Cardiac fibroblast (primary cell): ENCODE measurements at regions not wholly inside any gene's neighbourhood (a gene's known extent, or its start where the extent isn't known, plus 50 kb on each side); places are given as distances from the start of the nearest gene placed in this dataset.

ENCODE experiments used
- DNase-seq, 2 donors: peaks; one replicate each; pipeline versions ENCODE4 v3.0.0 to v3.0.0-alpha.2; 2010; ENCODE audit warnings: low read depth in 2 of 2
- H3K4me3 ChIP-seq, 2 donors: replicated peaks in 1 of 2; 1 replicate in 1 of 2; 2 replicates in 1 of 2; pipeline ENCODE4 v1.5.1; 2011; ENCODE audit warnings: low read depth in 2 of 2, low read length in 2 of 2, mild to moderate bottlenecking in 2 of 2, moderate library complexity in 1 of 2
- TF ChIP-seq, protein P1 (sequence below): IDR thresholded peaks from one replicate; pipeline ENCODE4 v1.5.1; 2011; ENCODE audit warnings: low read depth, mild to moderate bottlenecking, low read length, inconsistent platforms

- H3K4me3 ChIP-seq, result no peak overlapping the region
- no peak for DNase-seq
- TF ChIP-seq, protein P1, sequence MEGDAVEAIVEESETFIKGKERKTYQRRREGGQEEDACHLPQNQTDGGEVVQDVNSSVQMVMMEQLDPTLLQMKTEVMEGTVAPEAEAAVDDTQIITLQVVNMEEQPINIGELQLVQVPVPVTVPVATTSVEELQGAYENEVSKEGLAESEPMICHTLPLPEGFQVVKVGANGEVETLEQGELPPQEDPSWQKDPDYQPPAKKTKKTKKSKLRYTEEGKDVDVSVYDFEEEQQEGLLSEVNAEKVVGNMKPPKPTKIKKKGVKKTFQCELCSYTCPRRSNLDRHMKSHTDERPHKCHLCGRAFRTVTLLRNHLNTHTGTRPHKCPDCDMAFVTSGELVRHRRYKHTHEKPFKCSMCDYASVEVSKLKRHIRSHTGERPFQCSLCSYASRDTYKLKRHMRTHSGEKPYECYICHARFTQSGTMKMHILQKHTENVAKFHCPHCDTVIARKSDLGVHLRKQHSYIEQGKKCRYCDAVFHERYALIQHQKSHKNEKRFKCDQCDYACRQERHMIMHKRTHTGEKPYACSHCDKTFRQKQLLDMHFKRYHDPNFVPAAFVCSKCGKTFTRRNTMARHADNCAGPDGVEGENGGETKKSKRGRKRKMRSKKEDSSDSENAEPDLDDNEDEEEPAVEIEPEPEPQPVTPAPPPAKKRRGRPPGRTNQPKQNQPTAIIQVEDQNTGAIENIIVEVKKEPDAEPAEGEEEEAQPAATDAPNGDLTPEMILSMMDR, result no peak
Measured at GRCh38 chr12:119258556-119258955, 76.0 kb upstream of the CCDC60 start.

DNA sequence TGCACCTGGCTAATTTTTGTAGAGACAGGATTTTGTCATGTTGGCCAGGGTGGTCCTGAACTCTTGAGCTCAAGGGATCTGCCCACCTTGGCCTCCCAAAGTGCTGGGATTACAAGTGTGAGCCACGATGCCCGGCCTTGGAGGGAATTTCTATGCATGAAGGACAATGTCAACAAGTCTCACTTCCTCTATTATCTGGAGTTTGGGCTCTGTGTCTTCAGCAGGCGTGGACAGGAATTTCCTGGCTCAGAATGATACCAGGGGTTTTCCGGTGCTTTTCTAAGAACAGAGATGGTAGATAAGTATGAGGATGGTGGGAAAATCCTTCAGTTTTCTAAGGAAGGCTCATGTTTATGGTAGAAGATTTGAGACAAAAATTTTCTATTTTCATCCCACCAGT, 75.0 kb upstream of the CCDC60 start:
- TF ChIP-seq, protein P1, result no peak
- H3K4me3 ChIP-seq, result no peak overlapping the region
- DNase-seq, result no peak

DNA sequence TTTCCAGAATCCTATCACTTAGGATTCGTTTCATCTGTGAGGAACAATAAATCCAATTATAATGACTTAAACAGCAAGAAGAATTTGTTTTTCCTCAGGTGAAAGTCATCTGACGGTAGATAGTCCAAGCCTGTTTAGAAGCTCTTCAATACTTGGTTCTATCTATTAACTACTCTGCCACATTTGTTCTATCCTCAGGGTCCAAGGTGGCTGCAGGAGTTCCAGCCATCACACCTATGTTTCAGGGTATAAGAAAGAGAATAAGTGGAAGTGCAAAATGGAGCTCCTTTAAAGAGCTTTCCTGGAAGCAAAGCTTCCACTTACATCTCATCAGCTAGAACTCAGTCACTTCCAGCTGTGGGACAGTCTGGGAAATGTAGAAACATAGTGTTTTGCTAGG, 72.1 kb upstream of the CCDC60 start:
- TF ChIP-seq, protein P1, result no peak
- peak in 1 of 2 donors; percentile 1 for DNase-seq

DNA sequence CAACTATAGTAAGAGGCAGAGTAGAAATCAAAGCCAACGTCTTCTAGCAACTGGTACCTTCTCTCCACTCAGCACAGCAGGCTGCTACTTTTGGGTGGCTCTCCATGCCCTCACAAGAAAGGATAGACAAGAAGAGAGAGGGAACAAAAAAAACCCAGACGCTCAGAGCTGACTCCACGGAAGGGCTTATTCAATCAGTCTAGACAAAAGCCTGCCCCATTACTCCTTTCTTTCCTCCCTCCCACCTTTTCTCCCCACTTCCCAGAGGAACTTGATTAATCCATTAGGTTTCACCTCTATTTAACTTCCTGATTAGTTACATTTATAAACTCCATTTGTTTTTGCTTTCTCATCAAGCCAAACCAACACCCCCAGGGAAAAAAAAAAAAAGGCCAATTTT, 71.1 kb upstream of the CCDC60 start:
- TF ChIP-seq, protein P1, result no peak
- H3K4me3 ChIP-seq, result no peak overlapping the region
- no peak for DNase-seq

More for the DNA sequence above, 72.1 kb upstream of the CCDC60 start:
- H3K4me3 ChIP-seq, result no peak overlapping the region

DNA sequence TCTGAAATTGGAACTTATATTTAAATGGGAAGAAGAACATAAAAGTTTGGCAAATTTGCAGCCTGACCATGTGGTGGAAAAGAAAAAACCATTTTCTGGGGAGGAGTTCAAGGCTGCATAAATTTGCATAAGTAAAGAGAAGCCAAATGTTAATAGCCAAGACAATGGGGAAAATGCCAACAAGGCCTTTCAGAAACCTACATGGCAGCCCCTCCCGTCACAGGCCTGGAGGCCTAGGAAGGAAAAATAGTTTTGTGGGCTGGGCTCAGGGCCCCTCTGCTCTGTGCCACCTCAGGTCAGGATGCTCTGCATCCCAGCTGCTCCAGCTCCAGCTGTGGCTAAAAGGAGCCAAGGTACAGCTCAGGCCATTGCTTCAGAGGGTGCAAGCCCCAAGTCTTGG, 67.6 kb upstream of the CCDC60 start:
- TF ChIP-seq, protein P1, result no peak
- no peak for DNase-seq
- no peak overlapping the region for H3K4me3 ChIP-seq

DNA sequence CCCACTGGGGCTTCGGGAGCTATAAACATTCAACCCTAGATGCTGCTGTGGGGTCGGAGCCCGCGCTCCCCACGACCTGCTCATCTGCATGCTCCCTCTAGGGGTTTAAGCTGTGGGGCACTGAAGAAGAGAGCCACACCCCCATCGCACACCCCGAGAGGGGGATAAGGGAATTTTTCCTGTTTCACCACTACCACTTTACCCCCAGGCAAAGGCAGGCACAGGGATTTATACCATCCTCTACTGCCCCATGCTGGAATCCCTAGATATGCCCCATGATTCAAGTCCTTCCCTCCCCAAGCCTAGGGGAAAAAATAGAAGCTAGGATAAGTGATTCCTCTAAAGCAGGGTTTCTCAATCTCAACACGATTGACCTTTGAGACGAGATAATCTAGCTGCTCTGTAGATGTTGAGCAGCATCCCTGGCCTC, 59.9 kb upstream of the CCDC60 start:
- TF ChIP-seq, protein P1, result no peak
- no peak for DNase-seq

DNA sequence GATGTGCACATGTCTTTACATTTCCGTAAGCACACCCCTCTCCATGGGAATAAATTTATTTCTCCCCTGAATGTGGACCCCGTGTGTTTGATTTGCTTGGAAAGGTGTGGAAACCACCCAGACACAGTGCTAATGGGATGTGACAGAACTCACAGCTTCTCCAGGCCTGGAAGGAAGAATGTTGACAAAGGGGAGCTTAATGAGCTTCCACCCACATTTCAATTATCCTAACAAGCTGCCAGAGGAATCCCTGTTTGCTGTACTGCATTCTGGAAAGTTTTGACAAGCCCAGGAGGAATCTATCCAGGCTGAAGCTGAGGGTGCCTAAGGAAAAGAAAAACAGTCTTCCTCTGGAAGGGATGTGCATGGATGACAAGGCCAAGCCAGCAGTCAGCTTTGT, 51.2 kb upstream of the CCDC60 start:
- no peak for DNase-seq
- TF ChIP-seq, protein P1, result no peak
- H3K4me3 ChIP-seq, result no peak overlapping the region

More for the DNA sequence above, 59.9 kb upstream of the CCDC60 start:
- H3K4me3 ChIP-seq, result no peak overlapping the region
